Heart left ventricle (tissue), 16 donors: ENCODE measurements at regions not wholly inside any gene's neighbourhood (a gene's known extent, or its start where the extent isn't known, plus 50 kb on each side); places are given as distances from the start of the nearest gene placed in this dataset.

Experiments used
- ATAC-seq, 4 donors: fragments of 200-7000 bp; cut with Tn5 transposase; one replicate each; pipeline ENCODE4 v1.9.1; 2020 to 2022; ENCODE audit warnings: moderate library complexity in 4 of 4, mild to moderate bottlenecking in 3 of 4, moderate number of reproducible peaks in 1 of 4
- DNase-seq, 5 donors: peaks; one replicate each; pipeline ENCODE4 v3.0.0-alpha.2; 2020
- H3K27ac ChIP-seq, 12 donors: fragments of 200-600 bp; sonication (generic) in 4 of 12; one replicate each; pipeline versions ENCODE4 v1.5.0 to v1.8.0; 2016 to 2022; ENCODE audit warnings: mild to moderate bottlenecking in 2 of 12
- H3K27me3 ChIP-seq, 9 donors: fragments of 200-600 bp; sonication (generic) in 2 of 9; one replicate each; pipeline versions ENCODE4 v1.5.1 to v1.8.0; 2016 to 2022; ENCODE audit warnings: mild to moderate bottlenecking in 3 of 9
- H3K36me3 ChIP-seq, 9 donors: fragments of 200-600 bp; sonication (generic) in 2 of 9; one replicate each; pipeline versions ENCODE4 v1.5.0 to v1.8.0; 2018 to 2022; ENCODE audit warnings: mild to moderate bottlenecking in 2 of 9
- H3K4me1 ChIP-seq, 12 donors: fragments of 200-600 bp; sonication (generic) in 4 of 12; one replicate each; pipeline versions ENCODE4 v1.5.0 to v1.8.0; 2016 to 2022; ENCODE audit warnings: mild to moderate bottlenecking in 3 of 12
- H3K4me3 ChIP-seq, 12 donors: fragments of 200-600 bp; sonication (generic) in 4 of 12; one replicate each; pipeline versions ENCODE4 v1.5.0 to v1.8.0; 2017 to 2022; ENCODE audit warnings: mild to moderate bottlenecking in 9 of 12, moderate library complexity in 4 of 12
- H3K9me3 ChIP-seq, 12 donors: fragments of 200-600 bp; sonication (generic) in 4 of 12; one replicate each; pipeline versions ENCODE4 v1.5.0 to v1.8.0; 2016 to 2022; ENCODE audit warnings: mild to moderate bottlenecking in 1 of 12
- POLR2A ChIP-seq, 2 donors: fragments of 450-650 bp; IDR thresholded peaks; one replicate each; pipeline ENCODE4 v1.6.1; 2017; ENCODE audit warnings: antibody characterized with exemption in 2 of 2, mild to moderate bottlenecking in 2 of 2, moderate library complexity in 2 of 2
- WGBS, 4 donors: extraction: QIAGEN DNeasy Blood & Tissue Kit in 2 of 4; methylation state at CpG; one replicate each; pipeline versions ENCODE4 v1.1.5 to v1.1.7; 2013 to 2018; 5-methylcytosine and 5-hydroxymethylcytosine counted together
- intact Hi-C, 10 donors: fragments of 100-400 bp; cut with DNase I; formaldehyde crosslinking; loops; one replicate each; pipeline versions ENCODE4 v1.11.1 to v1.14.2; 2022
- TF ChIP-seq, protein P1 (sequence below), 12 donors: fragments of 200-600 bp; sonication (generic) in 4 of 12; IDR thresholded peaks; one replicate each; pipeline versions ENCODE4 v1.5.0 to v1.8.0; 2018 to 2022; ENCODE audit warnings: antibody characterized with exemption in 12 of 12, mild to moderate bottlenecking in 5 of 12
- donor health status: ischemic (EF 13 %, LVEDD 7.1; RV severe dilation, severe dysfunction).
- donor health status: healthy with polysubstance abuse.
- donor health status: DM: no; HTN: yes; CAD: no.
- donor health status: DM: no; HTN: no; CAD: no.
- donor health status: ischemic (EF 25% LVEDD 6.9; RV normal size, moderate dysfunction).
- donor health status: ischemic (EF 25% LVEDD 5.7; RV mildly dilated, moderate dysfunction).
- donor health status: healthy.
- donor health status: DM: yes; HTN: yes; CAD: no.
- donor health status: ischemic (EF 35%, LVEDD 5.7; RV mildly dilated, moderate dysfunction).
- donor health status: nonischemic (EF 11% LVEDD 7.7; RV severe dilation, severe dysfunction).
- donor health status: DM: yes; HTN: yes; CAD: no.
- donor health status: PGD.
- donor health status: ischemic (EF 29% LVEDD 5.4; RV normal size, mild dysfunction).
- donor health status: nonischemic (EF 23%, LVEDD 6.1; RV moderate dilation, normal function).

- DNase-seq (no peak), ATAC-seq (no peak)
- intact Hi-C loops: no loop called here
- Histone ChIP-seq H3K9me3 (peaks cover 0 to 8% (median 0%) of the 10 kb centered on the region in 12 donors), H3K27ac (no peak overlapping the region), H3K36me3 (no peaks in the 10 kb centered on the region), H3K4me1 (no peaks in the 10 kb centered on the region), H3K4me3 (no peak overlapping the region), H3K27me3 (peaks cover 0 to 8% (median 0%) of the 10 kb centered on the region in 9 donors)
- TF ChIP-seq POLR2A (IDR thresholded peaks at IDR 0.05): no peak
- TF ChIP-seq, protein P1, sequence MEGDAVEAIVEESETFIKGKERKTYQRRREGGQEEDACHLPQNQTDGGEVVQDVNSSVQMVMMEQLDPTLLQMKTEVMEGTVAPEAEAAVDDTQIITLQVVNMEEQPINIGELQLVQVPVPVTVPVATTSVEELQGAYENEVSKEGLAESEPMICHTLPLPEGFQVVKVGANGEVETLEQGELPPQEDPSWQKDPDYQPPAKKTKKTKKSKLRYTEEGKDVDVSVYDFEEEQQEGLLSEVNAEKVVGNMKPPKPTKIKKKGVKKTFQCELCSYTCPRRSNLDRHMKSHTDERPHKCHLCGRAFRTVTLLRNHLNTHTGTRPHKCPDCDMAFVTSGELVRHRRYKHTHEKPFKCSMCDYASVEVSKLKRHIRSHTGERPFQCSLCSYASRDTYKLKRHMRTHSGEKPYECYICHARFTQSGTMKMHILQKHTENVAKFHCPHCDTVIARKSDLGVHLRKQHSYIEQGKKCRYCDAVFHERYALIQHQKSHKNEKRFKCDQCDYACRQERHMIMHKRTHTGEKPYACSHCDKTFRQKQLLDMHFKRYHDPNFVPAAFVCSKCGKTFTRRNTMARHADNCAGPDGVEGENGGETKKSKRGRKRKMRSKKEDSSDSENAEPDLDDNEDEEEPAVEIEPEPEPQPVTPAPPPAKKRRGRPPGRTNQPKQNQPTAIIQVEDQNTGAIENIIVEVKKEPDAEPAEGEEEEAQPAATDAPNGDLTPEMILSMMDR (IDR thresholded peaks at IDR 0.05): no peak
- 66 to 71% (median 67%) methylated on average over 1 of the region's 1 CpG for WGBS, 4 donors
Observed at GRCh38 chr14:97158102-97158501, 360.9 kb downstream of the VRK1 start.

DNA sequence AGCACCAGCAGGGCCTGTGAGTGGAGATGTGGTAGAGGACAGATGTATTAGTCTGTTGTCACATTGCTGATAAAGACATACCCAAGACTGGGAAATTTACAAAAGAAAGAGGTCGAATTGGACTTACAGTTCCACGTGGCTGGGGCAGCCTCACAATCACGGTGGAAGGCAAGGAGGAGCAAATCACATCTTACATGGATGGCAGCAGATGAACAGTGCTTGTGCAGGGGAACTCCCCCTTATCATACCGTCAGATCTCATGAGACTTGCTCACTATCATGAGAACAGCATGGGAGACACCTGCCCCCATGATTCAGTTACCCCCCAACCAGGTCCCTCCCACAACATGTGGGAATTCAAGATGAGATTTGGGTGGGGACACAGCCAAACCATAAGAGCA is 361.9 kb downstream of the VRK1 start:
- no peak for ATAC-seq
- intact Hi-C loops: no loop called here
- 71 to 84% (median 79%) methylated on average over 4 of the region's 4 CpGs for WGBS, 4 donors

DNA sequence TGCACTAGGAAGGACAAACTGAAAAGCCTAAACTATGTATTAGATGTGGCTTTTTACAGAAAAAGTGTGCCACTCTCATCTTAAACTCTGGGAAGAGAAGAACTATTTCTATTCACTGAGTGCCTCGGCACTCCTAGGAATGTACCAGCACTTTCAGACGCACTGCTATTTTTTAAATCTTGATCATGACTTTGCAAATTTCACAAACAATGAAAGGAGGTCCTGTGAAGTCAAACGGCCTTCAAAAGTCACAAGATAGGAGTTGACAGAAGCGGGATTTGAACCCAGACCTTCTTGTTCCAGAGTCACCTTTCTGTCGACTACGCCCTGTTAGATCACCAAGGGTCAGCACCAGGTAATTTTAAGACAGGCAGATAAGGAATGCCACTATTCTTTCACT is 365.4 kb downstream of the VRK1 start:
- Histone ChIP-seq H3K4me3 (no peak overlapping the region), H3K27ac (no peak overlapping the region), H3K36me3 (no peaks in the 10 kb centered on the region), H3K27me3 (no peaks in the 10 kb centered on the region), H3K9me3 (peaks cover 0 to 8% (median 0%) of the 10 kb centered on the region in 12 donors), H3K4me1 (no peaks in the 10 kb centered on the region)
- TF ChIP-seq, protein P1 (IDR thresholded peaks at IDR 0.05): no peak
- TF ChIP-seq POLR2A (IDR thresholded peaks at IDR 0.05): no peak
- WGBS, 4 donors: 69 to 78% (median 71%) methylated on average over 6 of the region's 6 CpGs
- intact Hi-C loops: no loop called here
- ATAC-seq (no peak), DNase-seq (no peak)

More for the DNA sequence above, 361.9 kb downstream of the VRK1 start:
- H3K36me3 ChIP-seq: no peaks in the 10 kb centered on the region
- TF ChIP-seq, protein P1 (IDR thresholded peaks at IDR 0.05): no peak
- no peak for TF ChIP-seq POLR2A (IDR thresholded peaks at IDR 0.05)
- no peak overlapping the region for H3K27ac ChIP-seq
- H3K9me3 ChIP-seq: peaks cover 0 to 8% (median 0%) of the 10 kb centered on the region in 12 donors
- H3K4me1 ChIP-seq: no peaks in the 10 kb centered on the region
- DNase-seq: no peak
- H3K4me3 ChIP-seq: no peak overlapping the region
- H3K27me3 ChIP-seq: peaks cover 0 to 8% (median 0%) of the 10 kb centered on the region in 9 donors

DNA sequence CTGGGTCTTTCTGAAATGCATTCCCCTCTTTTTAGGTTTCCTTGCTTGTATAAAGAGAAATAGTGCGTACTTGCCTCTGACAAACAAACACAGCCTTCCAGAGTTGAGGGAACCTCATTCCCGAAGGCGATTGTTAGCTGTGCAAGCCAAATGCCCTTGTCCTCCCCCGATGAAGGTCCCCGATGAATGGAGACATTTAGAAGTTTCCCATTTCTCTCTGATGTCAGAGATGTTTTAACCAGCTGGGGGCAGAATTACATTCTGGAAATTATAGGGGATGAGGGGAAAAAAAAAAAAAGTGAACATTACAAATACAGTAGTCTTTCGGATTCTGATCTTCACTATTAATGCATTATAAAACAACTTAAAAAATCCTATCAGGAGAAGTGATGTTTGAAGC is 366.8 kb downstream of the VRK1 start:
- ATAC-seq (no peak), DNase-seq (no peak)
- intact Hi-C loops: no loop called here
- Histone ChIP-seq H3K27me3 (no peaks in the 10 kb centered on the region), H3K27ac (no peak overlapping the region), H3K4me3 (no peak overlapping the region), H3K9me3 (peaks cover 0 to 5% (median 0%) of the 10 kb centered on the region in 12 donors), H3K4me1 (no peaks in the 10 kb centered on the region), H3K36me3 (no peaks in the 10 kb centered on the region)
- no peak for TF ChIP-seq POLR2A (IDR thresholded peaks at IDR 0.05)
- TF ChIP-seq, protein P1 (IDR thresholded peaks at IDR 0.05): no peak
- WGBS, 4 donors: 59 to 75% (median 71%) methylated on average over 6 of the region's 6 CpGs
